Keratinocyte (primary cell): ENCODE measurements at regions not wholly inside any gene's neighbourhood (a gene's known extent, or its start where the extent isn't known, plus 50 kb on each side); places are given as distances from the start of the nearest gene placed in this dataset.

Experiments used
- EZH2 ChIP-seq: IDR thresholded peaks from one replicate; pipeline ENCODE4 v1.6.1; 2012; ENCODE audit warnings: inconsistent platforms, mild to moderate bottlenecking, low read length, moderate library complexity
- TF ChIP-seq, protein P1 (sequence below), 3 experiments: IDR thresholded peaks in 1 of 3; conservative IDR thresholded peaks in 1 of 3; optimal IDR thresholded peaks in 1 of 3; 2 replicates in 2 of 3; 3 replicates in 1 of 3; pipeline versions ENCODE3 to v1.5.1; 2011; ENCODE audit warnings: low read length in 3 of 3, mild to moderate bottlenecking in 3 of 3, moderate library complexity in 2 of 3, control low read depth in 1 of 3, inconsistent platforms in 1 of 3; ENCODE audit not compliant: insufficient read depth in 2 of 3; ENCODE audit errors: extremely low read depth in 1 of 3

GRCh38 chr12:59158066-59158465 is 237.8 kb upstream of the LRIG3 start:
- TF ChIP-seq, protein P1, sequence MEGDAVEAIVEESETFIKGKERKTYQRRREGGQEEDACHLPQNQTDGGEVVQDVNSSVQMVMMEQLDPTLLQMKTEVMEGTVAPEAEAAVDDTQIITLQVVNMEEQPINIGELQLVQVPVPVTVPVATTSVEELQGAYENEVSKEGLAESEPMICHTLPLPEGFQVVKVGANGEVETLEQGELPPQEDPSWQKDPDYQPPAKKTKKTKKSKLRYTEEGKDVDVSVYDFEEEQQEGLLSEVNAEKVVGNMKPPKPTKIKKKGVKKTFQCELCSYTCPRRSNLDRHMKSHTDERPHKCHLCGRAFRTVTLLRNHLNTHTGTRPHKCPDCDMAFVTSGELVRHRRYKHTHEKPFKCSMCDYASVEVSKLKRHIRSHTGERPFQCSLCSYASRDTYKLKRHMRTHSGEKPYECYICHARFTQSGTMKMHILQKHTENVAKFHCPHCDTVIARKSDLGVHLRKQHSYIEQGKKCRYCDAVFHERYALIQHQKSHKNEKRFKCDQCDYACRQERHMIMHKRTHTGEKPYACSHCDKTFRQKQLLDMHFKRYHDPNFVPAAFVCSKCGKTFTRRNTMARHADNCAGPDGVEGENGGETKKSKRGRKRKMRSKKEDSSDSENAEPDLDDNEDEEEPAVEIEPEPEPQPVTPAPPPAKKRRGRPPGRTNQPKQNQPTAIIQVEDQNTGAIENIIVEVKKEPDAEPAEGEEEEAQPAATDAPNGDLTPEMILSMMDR (optimal IDR thresholded peaks at IDR 0.05 in 1 of 3, IDR thresholded peaks at IDR 0.05 in 1 of 3, conservative IDR thresholded peaks at IDR 0.05 in 1 of 3; ENCODE audit: extremely low read depth in 1 of 3, insufficient read depth in 2 of 3, low read length in 3 of 3), result no peak
- TF ChIP-seq EZH2, result no peak
